ENCODE measurements at regions not wholly inside any gene's neighbourhood (a gene's known extent, or its start where the extent isn't known, plus 50 kb on each side); places are given as distances from the start of the nearest gene placed in this dataset.

DNA sequence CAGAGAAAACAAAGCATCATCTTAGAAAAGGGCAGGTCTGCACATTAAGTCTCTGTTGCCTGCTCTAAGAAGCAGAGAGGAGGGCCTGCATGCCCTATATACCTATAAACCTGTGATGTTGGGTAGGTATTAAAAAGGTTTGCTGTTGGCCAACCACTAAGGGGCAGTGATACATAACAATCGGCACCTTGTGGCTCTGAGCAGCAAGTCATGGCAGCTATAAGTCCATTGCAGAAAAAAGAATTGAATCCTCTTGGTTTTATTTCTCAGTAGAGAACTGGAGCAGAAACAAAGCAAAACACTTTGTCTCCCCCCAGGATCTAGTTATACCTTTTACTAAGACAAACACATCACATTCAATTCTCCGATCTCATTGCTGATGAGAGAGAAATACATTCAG lies 1364.4 kb downstream of the STIM2 start:
- Mint-ChIP-seq H3K9me3 (ENCODE audit: unreplicated experiment) (no peaks in the 10 kb centered on the region), H3K27ac (ENCODE audit: unreplicated experiment) (no peak overlapping the region), H3K4me3 (ENCODE audit: unreplicated experiment) (no peak overlapping the region), H3K36me3 (ENCODE audit: unreplicated experiment) (no peaks in the 10 kb centered on the region), H3K27me3 (ENCODE audit: unreplicated experiment) (no peaks in the 10 kb centered on the region), H3K4me1 (ENCODE audit: low read depth, unreplicated experiment) (peaks cover 14% of the 10 kb centered on the region)
- DNase-seq = peak; percentile 22
- TF ChIP-seq, protein P1, sequence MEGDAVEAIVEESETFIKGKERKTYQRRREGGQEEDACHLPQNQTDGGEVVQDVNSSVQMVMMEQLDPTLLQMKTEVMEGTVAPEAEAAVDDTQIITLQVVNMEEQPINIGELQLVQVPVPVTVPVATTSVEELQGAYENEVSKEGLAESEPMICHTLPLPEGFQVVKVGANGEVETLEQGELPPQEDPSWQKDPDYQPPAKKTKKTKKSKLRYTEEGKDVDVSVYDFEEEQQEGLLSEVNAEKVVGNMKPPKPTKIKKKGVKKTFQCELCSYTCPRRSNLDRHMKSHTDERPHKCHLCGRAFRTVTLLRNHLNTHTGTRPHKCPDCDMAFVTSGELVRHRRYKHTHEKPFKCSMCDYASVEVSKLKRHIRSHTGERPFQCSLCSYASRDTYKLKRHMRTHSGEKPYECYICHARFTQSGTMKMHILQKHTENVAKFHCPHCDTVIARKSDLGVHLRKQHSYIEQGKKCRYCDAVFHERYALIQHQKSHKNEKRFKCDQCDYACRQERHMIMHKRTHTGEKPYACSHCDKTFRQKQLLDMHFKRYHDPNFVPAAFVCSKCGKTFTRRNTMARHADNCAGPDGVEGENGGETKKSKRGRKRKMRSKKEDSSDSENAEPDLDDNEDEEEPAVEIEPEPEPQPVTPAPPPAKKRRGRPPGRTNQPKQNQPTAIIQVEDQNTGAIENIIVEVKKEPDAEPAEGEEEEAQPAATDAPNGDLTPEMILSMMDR (IDR thresholded peaks at IDR 0.05; ENCODE audit: partially characterized antibody, unreplicated experiment) = no peak

DNA sequence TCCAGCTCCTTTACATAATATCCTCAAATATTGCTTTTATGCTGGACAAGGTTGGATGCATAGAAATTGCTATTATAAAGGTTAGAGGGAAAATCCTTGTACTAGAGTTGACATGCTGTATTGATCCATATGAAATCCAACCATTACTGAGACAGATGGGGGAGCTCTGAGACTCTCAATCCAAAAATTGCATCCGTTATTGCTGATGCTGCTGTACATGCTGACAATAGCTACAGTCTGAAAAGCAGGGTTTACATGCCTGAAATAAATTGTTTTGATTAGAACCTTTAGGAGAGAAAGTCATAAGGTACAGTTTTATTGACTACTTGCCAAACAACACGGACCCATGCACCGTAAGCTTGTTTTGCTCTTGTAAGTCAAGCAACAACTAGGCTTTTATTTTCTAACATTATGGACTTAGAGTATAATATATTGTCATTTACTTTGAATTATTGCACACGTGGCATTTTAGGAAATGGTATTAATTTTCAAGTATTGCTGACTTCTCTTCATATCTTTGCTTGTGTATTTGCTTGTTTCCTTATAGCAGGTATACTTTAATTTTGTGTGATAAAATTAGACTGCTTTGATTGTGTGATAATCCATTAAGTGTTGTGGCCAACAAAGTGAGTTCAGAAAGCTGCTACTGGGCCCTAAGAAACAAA lies 1365.2 kb downstream of the STIM2 start:
- Mint-ChIP-seq H3K36me3 (ENCODE audit: unreplicated experiment) (no peaks in the 10 kb centered on the region), H3K4me1 (ENCODE audit: low read depth, unreplicated experiment) (peaks cover 14% of the 10 kb centered on the region), H3K9me3 (ENCODE audit: unreplicated experiment) (no peaks in the 10 kb centered on the region), H3K27me3 (ENCODE audit: unreplicated experiment) (no peaks in the 10 kb centered on the region), H3K27ac (ENCODE audit: unreplicated experiment) (no peak overlapping the region), H3K4me3 (ENCODE audit: unreplicated experiment) (no peak overlapping the region)
- TF ChIP-seq, protein P1 (IDR thresholded peaks at IDR 0.05; ENCODE audit: partially characterized antibody, unreplicated experiment) = no peak
- DNase-seq = no peak

DNA sequence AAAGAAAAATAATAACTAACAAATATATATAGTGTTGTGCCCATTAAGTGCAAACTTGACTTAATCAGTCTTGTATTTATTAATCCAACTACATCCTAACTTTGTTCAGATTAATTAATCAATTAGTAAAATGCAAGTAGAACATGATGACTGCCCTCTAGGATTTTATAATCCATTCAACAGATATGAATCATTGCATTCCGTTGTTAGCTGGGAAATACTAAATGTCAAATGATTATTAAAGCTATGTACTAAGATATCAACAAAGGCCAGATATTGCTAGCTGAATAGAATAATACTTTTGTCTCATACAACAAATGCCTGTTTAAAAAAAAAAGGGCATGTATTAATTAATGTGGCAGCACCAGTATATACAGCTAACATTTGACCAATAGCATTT lies 1366.3 kb downstream of the STIM2 start:
- no peak overlapping the region for H3K4me3 Mint-ChIP-seq (ENCODE audit: unreplicated experiment)
- no peak overlapping the region for H3K27ac Mint-ChIP-seq (ENCODE audit: unreplicated experiment)
- H3K4me1 Mint-ChIP-seq (ENCODE audit: low read depth, unreplicated experiment) = peaks cover 14% of the 10 kb centered on the region
- TF ChIP-seq, protein P1 (IDR thresholded peaks at IDR 0.05; ENCODE audit: partially characterized antibody, unreplicated experiment) = no peak
- no peaks in the 10 kb centered on the region for H3K27me3 Mint-ChIP-seq (ENCODE audit: unreplicated experiment)
- no peaks in the 10 kb centered on the region for H3K36me3 Mint-ChIP-seq (ENCODE audit: unreplicated experiment)
- no peak for DNase-seq
- H3K9me3 Mint-ChIP-seq (ENCODE audit: unreplicated experiment) = no peaks in the 10 kb centered on the region

DNA sequence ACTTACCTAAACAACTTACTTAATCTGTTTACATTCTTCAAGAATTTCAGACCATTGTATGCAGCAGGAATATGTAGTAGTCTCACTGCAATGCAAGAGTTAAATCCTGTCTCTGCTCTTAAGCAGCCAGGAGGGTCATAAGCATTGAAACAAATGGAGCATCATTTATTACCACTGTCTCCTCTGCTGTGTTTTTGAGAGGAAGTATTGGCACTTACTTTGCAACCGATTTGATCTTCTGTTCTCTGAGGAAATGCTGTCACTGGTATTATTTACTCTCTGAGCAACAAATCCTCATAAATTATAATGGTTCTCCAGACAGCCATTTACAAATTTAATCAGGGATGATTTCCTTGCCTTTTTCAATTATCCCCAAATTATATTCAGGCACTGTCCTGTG lies 1367.1 kb downstream of the STIM2 start:
- no peaks in the 10 kb centered on the region for H3K27me3 Mint-ChIP-seq (ENCODE audit: unreplicated experiment)
- DNase-seq = no peak
- H3K27ac Mint-ChIP-seq (ENCODE audit: unreplicated experiment) = no peak overlapping the region
- TF ChIP-seq, protein P1 (IDR thresholded peaks at IDR 0.05; ENCODE audit: partially characterized antibody, unreplicated experiment) = no peak
- H3K9me3 Mint-ChIP-seq (ENCODE audit: unreplicated experiment) = no peaks in the 10 kb centered on the region
- H3K4me3 Mint-ChIP-seq (ENCODE audit: unreplicated experiment) = no peak overlapping the region
- no peaks in the 10 kb centered on the region for H3K36me3 Mint-ChIP-seq (ENCODE audit: unreplicated experiment)
- H3K4me1 Mint-ChIP-seq (ENCODE audit: low read depth, unreplicated experiment) = peaks cover 14% of the 10 kb centered on the region

DNA sequence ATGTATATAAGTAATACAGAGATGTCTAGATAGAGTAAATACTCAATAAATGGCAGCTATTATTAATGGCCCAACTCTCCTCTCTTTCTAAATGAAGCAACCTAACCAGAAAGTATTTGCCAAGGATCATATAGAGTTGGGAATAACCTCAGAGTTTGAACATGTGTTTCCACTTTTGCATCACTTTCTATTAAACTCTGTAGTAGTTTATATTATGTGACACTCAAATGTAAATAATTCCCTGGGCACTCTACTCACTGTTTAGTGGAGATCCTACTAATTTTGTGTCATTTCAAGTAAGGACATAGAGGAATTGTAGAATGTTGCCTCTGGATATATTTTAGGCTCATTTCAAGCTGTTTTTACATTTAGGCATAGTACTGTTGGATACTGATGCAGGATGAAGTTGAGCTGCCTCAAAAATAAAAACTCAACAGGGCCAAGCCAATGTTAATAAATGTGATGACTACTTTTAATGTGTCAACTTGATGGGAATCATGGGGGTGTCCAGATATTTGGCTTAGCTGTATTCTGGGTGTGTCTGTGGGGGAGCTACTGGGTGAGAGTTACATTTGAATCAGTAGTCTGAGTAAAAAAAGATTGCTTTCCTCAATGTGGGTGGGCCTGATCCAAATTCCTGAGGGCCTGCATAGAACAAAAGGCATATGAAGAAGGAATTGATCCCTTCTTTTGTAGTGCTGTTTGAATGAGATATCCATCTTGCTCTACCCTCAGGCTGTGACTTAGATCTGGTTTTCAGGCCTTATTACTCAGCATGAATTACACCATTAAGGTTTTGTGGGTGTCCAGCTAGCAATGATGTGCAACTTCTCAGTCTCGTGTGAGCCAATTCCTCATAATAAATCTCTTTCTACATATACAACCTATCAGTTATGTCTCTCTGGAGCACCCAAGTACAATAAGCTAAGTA lies 1368.2 kb downstream of the STIM2 start:
- TF ChIP-seq, protein P1 (IDR thresholded peaks at IDR 0.05; ENCODE audit: partially characterized antibody, unreplicated experiment) = no peak
- no peak overlapping the region for H3K4me3 Mint-ChIP-seq (ENCODE audit: unreplicated experiment)
- no peaks in the 10 kb centered on the region for H3K9me3 Mint-ChIP-seq (ENCODE audit: unreplicated experiment)
- H3K27ac Mint-ChIP-seq (ENCODE audit: unreplicated experiment) = peak overlapping the region; percentile 23
- no peak for DNase-seq
- no peaks in the 10 kb centered on the region for H3K27me3 Mint-ChIP-seq (ENCODE audit: unreplicated experiment)
- H3K36me3 Mint-ChIP-seq (ENCODE audit: unreplicated experiment) = no peaks in the 10 kb centered on the region
- peaks cover 14% of the 10 kb centered on the region for H3K4me1 Mint-ChIP-seq (ENCODE audit: low read depth, unreplicated experiment)

Measured in glutamatergic neuron (in vitro differentiated cells).